Panc1 (cell line): ENCODE measurements at regions not wholly inside any gene's neighbourhood (a gene's known extent, or its start where the extent isn't known, plus 50 kb on each side); places are given as distances from the start of the nearest gene placed in this dataset.

Experiments
- ATAC-seq: fragments of 200-7000 bp; cut with Tn5 transposase; 2 replicates; pipeline ENCODE4 v1.9.1; 2020; ENCODE audit warnings: mild to moderate bottlenecking, moderate library complexity
- BruUV-seq: library from RNA; stranded (reverse); fragments of 400-500 nt; replicated peaks from 2 replicates; lab custom pipeline; 2021; lab: Mats Ljungman, UMichigan
- CTCF ChIA-PET: fragments of 300-600 bp; sonication (Branson Sonifier 250); formaldehyde crosslinking; loops from one replicate; lab custom pipeline; 2022; ENCODE audit warnings: antibody characterized with exemption; lab: Charles Lee
- POLR2A ChIA-PET: fragments of 300-600 bp; sonication (Branson Sonifier 250); formaldehyde crosslinking; loops from one replicate; lab custom pipeline; 2022; ENCODE audit warnings: antibody characterized with exemption; lab: Charles Lee
- DNase-seq: peaks from one replicate; pipeline ENCODE4 v3.0.0-alpha.2; 2010; ENCODE audit warnings: low read depth, low spot score
- H3K27ac ChIP-seq: 2 replicates; pipeline ENCODE4 v1.5.1; 2011; ENCODE audit warnings: mild to moderate bottlenecking, low read length, inconsistent platforms
- H3K27me3 ChIP-seq: fragments of 200-500 bp; sonication (Bioruptor generic); 2 replicates; pipeline ENCODE4 v1.6.0; 2014; ENCODE audit warnings: low read length, inconsistent platforms; ENCODE audit not compliant: control insufficient read depth, insufficient read depth
- H3K36me3 ChIP-seq: fragments of 200-500 bp; sonication (Bioruptor generic); 2 replicates; pipeline ENCODE4 v1.5.1; 2014; ENCODE audit warnings: inconsistent platforms, mild to moderate bottlenecking, low read length, moderate library complexity; ENCODE audit not compliant: control insufficient read depth, insufficient read depth
- H3K4me1 ChIP-seq: 2 replicates; pipeline ENCODE4 v1.5.1; 2011; ENCODE audit warnings: inconsistent platforms, mild to moderate bottlenecking, low read length, moderate library complexity; ENCODE audit not compliant: control insufficient read depth, insufficient read depth
- H3K4me3 ChIP-seq, 2 experiments: 2 replicates each; pipeline ENCODE4 v1.5.1; 2011 to 2012; ENCODE audit warnings: low read depth in 2 of 2, low read length in 2 of 2, mild to moderate bottlenecking in 2 of 2, inconsistent platforms in 1 of 2, moderate library complexity in 1 of 2
- H3K9me3 ChIP-seq: fragments of 200-500 bp; sonication (Bioruptor generic); 2 replicates; pipeline ENCODE4 v1.5.1; 2014; ENCODE audit warnings: low read depth, mild to moderate bottlenecking, inconsistent platforms, low read length, moderate library complexity; ENCODE audit not compliant: control insufficient read depth, insufficient read depth
- POLR2AphosphoS5 ChIP-seq: IDR thresholded peaks from 2 replicates; pipeline ENCODE4 v1.6.1; 2012; ENCODE audit warnings: mild to moderate bottlenecking, low read depth, low read length, moderate library complexity
- REST ChIP-seq, 2 experiments: IDR thresholded peaks; 2 replicates each; pipeline ENCODE4 v1.6.1; 2011 to 2012; ENCODE audit warnings: low read depth in 2 of 2, control low read depth in 1 of 2, low read length in 1 of 2, mild to moderate bottlenecking in 1 of 2, moderate library complexity in 1 of 2; ENCODE audit not compliant: insufficient read depth in 1 of 2
- SIN3A ChIP-seq: IDR thresholded peaks from 2 replicates; pipeline ENCODE4 v1.6.1; 2012; ENCODE audit warnings: low read depth, mild to moderate bottlenecking, low read length, moderate library complexity, borderline replicate concordance; ENCODE audit not compliant: insufficient read depth
- TCF7L2 ChIP-seq: IDR thresholded peaks from 2 replicates; pipeline ENCODE4 v1.6.1; 2011; ENCODE audit warnings: mild to moderate bottlenecking, low read depth, low read length, inconsistent platforms
- in situ Hi-C: cut with HindIII; loops from 2 replicates; pipeline ENCODE4 v1.10.0; 2016; ENCODE audit warnings: low sequenced_read_pairs, low pct_unique_long_range_greater_than_20kb
- intact Hi-C: fragments of 100-400 bp; cut with micrococcal nuclease; formaldehyde crosslinking; loops from one replicate; pipeline ENCODE4 v1.10.0; 2022; ENCODE audit not compliant: unreplicated experiment
- TF ChIP-seq, protein P1 (sequence below): fragments of 450-650 bp; IDR thresholded peaks from 2 replicates; pipeline ENCODE4 v1.5.1; 2017; ENCODE audit warnings: mild to moderate bottlenecking

DNA sequence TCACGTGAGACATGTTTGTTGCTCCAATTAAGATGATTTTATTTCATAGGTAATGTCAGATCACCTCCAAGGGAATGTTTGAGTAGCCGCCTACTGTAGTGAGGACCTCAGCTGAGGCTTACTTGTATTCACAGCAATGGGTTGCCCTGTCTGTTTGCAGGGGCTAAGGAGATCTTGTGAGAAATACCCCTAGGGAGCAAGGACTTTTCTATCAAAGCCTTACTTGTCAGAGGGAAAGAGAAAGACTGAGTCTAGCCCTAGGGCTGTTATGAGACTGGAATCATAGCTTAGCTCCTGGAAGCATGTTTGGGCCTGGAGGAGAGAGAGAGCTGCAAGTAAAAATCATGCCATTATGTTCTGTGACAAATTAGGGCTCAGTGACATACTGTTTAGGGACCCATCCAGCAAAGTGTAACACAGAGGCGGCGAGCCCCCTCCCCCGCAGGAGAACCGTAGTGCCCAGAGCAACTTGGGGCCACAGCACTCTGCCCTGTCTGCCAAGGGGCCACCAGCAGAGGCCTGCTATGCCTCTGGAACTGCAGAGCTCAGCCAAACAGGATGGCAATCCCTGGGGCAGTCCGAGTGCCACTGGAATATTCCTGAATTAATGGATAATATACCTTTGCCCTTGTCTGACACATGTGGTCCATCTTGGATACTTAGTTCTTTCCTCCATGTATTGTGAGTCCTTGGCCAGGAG lies 178.8 kb downstream of the DACT1 start:
- Histone ChIP-seq H3K27me3 (no peaks in the 10 kb centered on the region), H3K27ac (no peak overlapping the region), H3K36me3 (no peaks in the 10 kb centered on the region), H3K4me1 (no peaks in the 10 kb centered on the region), H3K9me3 (no peaks in the 10 kb centered on the region), H3K4me3 (no peak overlapping the region)
- no peak for TF ChIP-seq POLR2AphosphoS5
- TF ChIP-seq, protein P1, sequence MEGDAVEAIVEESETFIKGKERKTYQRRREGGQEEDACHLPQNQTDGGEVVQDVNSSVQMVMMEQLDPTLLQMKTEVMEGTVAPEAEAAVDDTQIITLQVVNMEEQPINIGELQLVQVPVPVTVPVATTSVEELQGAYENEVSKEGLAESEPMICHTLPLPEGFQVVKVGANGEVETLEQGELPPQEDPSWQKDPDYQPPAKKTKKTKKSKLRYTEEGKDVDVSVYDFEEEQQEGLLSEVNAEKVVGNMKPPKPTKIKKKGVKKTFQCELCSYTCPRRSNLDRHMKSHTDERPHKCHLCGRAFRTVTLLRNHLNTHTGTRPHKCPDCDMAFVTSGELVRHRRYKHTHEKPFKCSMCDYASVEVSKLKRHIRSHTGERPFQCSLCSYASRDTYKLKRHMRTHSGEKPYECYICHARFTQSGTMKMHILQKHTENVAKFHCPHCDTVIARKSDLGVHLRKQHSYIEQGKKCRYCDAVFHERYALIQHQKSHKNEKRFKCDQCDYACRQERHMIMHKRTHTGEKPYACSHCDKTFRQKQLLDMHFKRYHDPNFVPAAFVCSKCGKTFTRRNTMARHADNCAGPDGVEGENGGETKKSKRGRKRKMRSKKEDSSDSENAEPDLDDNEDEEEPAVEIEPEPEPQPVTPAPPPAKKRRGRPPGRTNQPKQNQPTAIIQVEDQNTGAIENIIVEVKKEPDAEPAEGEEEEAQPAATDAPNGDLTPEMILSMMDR, result no peak
- in situ Hi-C loops, result no loop called here
- BruUV-seq, result no TSS peak
- ChIA-PET CTCF (no interaction called here), POLR2A (no interaction called here)
- DNase-seq (no peak), ATAC-seq (no peak)
- intact Hi-C loops, result no loop called here

GRCh38 chr14:58817846-58818245 lies 180.1 kb downstream of the DACT1 start:
- Histone ChIP-seq H3K27me3 (no peaks in the 10 kb centered on the region), H3K9me3 (no peaks in the 10 kb centered on the region), H3K4me1 (no peaks in the 10 kb centered on the region), H3K36me3 (no peaks in the 10 kb centered on the region), H3K4me3 (no peak overlapping the region), H3K27ac (no peak overlapping the region)
- in situ Hi-C loops (no loop called here), intact Hi-C loops (no loop called here)
- ChIA-PET CTCF (no interaction called here), POLR2A (no interaction called here)
- no TSS peak for BruUV-seq
- no peak for DNase-seq
- ATAC-seq, result no peak
- TF ChIP-seq, protein P1, result no peak
- TF ChIP-seq POLR2AphosphoS5, result no peak
- no peak for TF ChIP-seq SIN3A
- TF ChIP-seq REST (IDR thresholded peaks at IDR 0.05; ENCODE audit: insufficient read depth in 1 of 2, low read depth in 2 of 2, low read length in 1 of 2), result no peak
- TF ChIP-seq TCF7L2, result no peak
